A673 (cell line): ENCODE measurements at regions not wholly inside any gene's neighbourhood (a gene's known extent, or its start where the extent isn't known, plus 50 kb on each side); places are given as distances from the start of the nearest gene placed in this dataset.

Source experiments
- EZH2 ChIP-seq: fragments of 200-600 bp; sonication (generic); IDR thresholded peaks from 2 replicates; pipeline ENCODE4 v1.6.1; 2017; ENCODE audit warnings: borderline replicate concordance, low read depth, mild to moderate bottlenecking, mixed read lengths, antibody characterized with exemption, low read length; ENCODE audit not compliant: poor library complexity, severe bottlenecking
- TF ChIP-seq, protein P1 (sequence below): fragments of 300-800, 200-600 bp; sonication (generic); conservative IDR thresholded peaks from 2 replicates; pipeline ENCODE4 v1.5.1; 2017; ENCODE audit warnings: low read depth, mild to moderate bottlenecking, antibody characterized with exemption, low read length, moderate library complexity, mixed read lengths

DNA sequence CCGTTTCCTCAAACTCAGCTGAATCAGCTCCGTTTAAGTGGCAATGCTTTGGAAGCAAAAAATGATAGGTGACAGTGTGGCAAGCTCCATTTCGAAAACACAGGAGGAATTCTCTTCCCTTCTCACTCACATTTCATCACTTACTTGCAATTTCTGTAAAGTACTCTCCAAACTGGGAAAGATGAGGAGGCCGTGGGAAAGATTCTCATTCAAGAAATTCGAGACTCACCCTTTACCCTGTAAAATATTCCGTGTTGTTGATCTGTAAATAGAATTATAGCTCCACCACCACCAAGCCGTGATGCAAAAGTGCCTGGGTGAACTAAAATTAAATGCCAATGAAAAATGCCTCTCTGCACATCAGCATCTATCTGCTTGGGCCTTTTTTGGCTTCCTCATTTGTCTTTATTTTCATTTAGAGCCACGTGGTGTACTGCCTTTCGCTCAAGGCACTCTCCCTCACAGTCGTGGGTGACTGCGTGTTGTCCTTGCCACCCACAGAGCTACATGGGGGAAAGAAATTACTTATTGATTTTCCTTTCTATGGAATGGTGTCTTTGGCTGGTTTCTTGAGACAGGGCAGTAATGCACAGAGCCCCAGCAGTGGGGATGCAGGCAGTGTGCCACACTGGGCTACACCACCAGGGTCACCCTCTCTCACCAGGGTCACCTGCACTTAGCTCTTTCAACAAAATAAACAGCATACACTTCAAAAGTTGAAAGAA is 289.3 kb upstream of the TAS2R1 start:
- no peak for TF ChIP-seq EZH2
- TF ChIP-seq, protein P1, sequence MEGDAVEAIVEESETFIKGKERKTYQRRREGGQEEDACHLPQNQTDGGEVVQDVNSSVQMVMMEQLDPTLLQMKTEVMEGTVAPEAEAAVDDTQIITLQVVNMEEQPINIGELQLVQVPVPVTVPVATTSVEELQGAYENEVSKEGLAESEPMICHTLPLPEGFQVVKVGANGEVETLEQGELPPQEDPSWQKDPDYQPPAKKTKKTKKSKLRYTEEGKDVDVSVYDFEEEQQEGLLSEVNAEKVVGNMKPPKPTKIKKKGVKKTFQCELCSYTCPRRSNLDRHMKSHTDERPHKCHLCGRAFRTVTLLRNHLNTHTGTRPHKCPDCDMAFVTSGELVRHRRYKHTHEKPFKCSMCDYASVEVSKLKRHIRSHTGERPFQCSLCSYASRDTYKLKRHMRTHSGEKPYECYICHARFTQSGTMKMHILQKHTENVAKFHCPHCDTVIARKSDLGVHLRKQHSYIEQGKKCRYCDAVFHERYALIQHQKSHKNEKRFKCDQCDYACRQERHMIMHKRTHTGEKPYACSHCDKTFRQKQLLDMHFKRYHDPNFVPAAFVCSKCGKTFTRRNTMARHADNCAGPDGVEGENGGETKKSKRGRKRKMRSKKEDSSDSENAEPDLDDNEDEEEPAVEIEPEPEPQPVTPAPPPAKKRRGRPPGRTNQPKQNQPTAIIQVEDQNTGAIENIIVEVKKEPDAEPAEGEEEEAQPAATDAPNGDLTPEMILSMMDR, result no peak
